ENCODE measurements at regions not wholly inside any gene's neighbourhood (a gene's known extent, or its start where the extent isn't known, plus 50 kb on each side); places are given as distances from the start of the nearest gene placed in this dataset.
"Not testable (repeated sequence)": the region's sequence is repeated elsewhere in the genome, so short reads cannot be mapped to it uniquely, and the experiment has no call there.

DNA sequence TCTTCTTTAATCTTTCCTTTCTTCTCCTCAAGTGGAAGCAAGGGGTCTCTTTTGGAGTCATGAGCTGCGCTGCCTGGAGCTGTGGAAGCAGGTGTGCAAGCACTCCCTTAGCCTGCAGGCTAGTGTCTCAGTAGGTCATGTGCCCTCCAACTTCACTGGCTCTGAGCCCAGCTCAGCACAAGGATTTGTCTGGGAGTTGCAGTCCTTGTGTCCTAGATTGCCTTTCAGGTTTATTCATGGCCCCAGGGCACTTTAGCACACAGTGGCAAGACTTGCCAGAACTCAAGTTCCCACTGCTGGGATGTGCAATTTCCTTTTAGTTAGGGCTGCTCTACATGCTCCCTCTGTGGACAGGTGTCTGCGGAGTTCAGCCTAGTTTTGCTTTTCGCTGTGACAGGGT lies 211.7 kb downstream of the LIG4 start:
- DNase-seq (ENCODE audit: low read depth in 2 of 2), result no peak

DNA sequence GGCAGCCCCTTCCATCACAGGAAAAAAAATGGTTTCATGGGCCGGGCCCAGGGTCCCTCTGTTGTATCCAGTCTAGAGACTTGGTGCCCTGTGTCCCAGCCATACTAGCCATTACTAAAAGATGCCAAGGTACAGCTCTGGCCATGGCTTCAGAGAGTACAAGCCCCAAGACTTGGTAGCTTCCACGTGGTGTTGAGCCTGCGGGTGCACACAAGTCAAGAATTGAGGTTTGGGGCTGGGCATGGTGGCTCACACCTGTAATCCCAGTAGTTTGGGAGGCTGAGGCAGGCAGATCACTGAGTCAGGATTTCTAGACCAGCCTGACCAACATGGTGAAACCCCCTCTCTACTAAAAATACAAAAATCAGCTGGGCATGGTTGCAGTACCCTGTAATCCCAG lies 214.3 kb downstream of the LIG4 start:
- DNase-seq (ENCODE audit: low read depth in 2 of 2), result no peak

DNA sequence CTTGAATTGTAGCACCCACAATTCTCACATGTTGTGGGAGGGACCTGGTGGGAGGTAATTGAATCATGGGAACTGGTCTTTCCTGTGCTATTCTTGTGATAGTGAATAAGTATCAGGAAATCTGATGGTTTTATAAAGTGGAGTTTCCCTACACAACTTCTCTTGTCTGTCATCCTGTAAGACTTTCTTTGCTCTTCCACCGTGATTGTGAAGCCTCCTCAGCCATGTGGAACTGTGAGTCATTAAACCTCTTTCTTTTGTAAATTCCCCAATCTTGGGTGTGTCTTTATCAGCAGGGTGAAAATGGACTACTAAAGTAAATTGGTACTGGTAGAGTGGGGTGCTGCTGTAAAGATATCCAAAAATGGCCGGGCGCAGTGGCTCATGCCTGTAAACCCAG lies 215.6 kb downstream of the LIG4 start:
- no peak for DNase-seq (ENCODE audit: low read depth in 2 of 2)

DNA sequence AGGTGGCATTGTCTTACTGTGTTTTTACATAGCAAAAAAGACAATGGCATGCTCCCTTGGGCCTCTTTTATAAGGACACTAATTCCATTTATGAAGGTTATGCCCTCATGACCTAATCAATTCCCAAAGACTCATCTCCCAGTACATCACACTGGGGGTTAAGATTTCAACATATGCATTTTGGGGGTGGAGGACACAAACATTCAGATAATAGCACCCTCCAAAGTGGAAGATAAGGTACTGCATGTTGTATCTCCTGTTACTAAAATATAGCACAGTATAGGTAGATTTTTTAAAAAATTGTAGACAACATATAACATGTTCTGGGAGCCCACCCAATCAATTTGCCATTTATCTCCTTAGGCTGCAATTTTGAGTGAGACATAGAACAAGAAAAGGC lies 221.2 kb downstream of the LIG4 start:
- no peak for DNase-seq (ENCODE audit: low read depth in 2 of 2)

DNA sequence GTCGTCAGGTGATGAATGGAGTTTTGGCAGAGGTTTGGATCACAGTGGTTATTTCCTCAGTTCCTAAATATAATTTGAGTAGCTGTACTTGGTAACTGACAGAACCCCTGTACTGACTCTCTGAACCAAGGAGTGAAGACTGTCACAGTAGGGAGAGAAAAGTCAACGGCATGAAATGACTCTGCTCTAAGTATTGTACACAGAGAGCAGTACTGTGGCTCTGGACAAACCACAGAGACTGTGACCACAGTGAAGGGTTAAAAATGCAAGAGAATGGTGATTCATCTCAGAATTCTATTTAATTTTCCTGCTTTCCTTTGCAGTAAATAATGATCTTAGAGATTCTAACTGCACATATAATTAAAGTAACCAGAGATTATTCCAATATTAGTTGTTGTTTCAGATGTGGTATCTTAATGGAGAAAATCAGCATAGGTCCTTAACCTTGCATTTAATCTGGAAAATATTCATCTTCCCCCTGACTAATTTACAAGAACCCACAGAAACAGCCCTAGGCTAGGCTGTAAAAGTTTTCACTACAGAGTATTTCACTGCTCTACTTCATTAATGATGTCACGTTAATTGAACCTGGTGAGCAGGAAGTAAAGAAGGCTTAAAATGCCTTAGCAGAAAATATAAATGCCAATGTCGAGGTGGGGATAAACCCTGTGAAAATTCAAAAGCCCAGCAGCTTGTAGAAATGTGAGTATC lies 221.9 kb downstream of the LIG4 start:
- DNase-seq (ENCODE audit: low read depth in 2 of 2), result no peak

DNA sequence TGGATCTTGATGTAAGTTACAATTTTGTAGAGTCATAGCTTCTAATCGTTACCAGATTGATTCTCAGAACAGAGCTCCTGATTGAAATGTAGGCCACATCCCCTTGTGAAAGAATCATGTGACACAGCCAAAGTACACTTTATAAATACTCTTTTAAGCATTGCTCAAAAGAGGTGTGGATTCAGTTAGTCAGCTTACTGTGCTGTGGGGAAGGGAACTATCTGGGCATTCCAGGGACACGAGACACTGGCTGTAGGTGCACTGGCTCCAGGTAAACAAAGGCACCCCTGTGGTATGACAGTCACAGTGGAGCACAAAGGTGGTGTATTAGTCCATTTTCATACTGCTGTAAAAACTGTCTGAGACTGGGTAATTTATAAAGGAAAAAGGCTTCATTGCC lies 222.8 kb downstream of the LIG4 start:
- DNase-seq (ENCODE audit: low read depth in 2 of 2), result no peak

GRCh38 chr13:107977071-107977574 lies 238.2 kb downstream of the LIG4 start:
- DNase-seq (ENCODE audit: low read depth in 2 of 2), result no peak

GRCh38 chr13:107976628-107977027 lies 238.7 kb downstream of the LIG4 start:
- DNase-seq (ENCODE audit: low read depth in 2 of 2), result no peak

- DNase-seq (ENCODE audit: low read depth in 2 of 2), result no peak
Observed at GRCh38 chr13:107974409-107974808, 240.9 kb downstream of the LIG4 start.

DNA sequence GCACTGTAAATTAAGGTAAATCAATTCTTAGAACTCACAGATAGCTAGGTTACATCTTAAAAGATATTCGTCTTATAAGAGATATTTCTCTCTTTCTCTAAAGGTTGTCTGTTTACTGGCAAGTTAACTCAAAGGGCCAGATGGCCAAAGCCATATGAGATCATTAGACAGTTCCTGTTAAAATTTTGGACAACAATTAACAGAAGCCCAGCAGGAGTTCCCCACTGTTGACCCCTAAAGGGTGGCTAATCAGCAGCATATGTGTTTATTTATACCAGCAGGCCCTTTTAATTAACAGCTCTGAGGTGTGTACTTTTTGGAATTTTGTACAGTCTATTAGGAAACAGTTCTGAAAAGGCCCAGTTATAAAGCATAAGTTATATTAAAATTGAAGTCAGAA lies 245.8 kb downstream of the LIG4 start:
- no peak for DNase-seq (ENCODE audit: low read depth in 2 of 2)

GRCh38 chr13:107968470-107968869 lies 246.9 kb downstream of the LIG4 start:
- no peak for DNase-seq (ENCODE audit: low read depth in 2 of 2)

GRCh38 chr13:107964395-107964794 lies 250.9 kb downstream of the LIG4 start:
- no peak for DNase-seq (ENCODE audit: low read depth in 2 of 2)

DNA sequence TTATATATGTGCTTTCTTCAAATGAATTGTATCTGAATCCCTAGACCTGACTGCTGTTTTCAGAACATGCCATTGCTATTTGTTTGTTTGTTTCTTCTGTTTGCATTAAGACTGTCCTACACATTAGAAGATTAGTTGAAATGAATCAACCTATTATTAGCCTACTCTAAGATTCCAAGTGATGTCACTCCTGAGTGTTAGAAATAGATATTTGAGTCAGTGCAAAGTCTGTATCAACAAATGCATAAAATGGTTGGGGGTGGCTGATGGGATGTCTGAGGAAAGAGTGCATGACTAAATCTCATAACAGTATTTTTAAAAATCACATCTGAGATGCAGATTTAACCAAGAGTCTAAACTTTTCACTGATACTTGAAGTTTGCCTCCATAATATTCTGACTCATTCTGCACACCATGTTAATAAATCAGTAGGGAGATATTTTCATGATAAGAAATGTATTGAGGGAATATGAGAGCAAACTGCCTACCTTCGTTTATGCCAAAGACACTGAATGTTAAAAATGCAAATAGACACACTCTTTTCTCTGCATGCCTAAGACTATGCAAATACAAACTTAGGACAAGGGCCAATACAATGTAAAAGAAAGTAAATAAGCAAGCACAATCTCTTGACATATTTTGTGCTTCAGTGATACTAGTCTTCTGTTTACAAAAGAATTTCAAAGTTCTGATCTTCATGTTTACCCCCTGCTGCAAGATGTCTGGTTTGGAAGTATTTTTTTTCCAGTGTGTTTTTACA lies 253.3 kb downstream of the LIG4 start:
- DNase-seq (ENCODE audit: low read depth in 2 of 2), result no peak

DNA sequence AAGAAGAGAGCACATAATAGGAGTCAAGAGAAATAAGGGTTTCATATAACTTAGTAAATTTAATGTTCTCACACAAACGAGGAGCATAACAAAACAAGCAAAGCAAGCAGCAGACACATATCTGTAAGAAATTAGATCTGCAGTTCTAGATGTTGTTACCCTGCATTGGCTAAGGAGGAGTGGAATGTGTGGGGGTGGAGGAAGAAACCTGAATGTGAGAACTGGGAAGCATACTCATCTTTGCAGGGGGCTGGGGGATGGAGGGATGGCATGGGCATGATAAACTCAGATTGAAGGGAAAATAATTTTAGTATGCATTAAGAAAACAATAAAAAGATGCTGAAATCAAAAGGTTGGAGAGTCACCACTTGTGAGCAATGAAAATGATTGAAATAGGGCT lies 255.0 kb downstream of the LIG4 start:
- DNase-seq (ENCODE audit: low read depth in 2 of 2), result no peak

GRCh38 chr13:107956889-107957288 lies 258.4 kb downstream of the LIG4 start:
- DNase-seq (ENCODE audit: low read depth in 2 of 2), result no peak

DNA sequence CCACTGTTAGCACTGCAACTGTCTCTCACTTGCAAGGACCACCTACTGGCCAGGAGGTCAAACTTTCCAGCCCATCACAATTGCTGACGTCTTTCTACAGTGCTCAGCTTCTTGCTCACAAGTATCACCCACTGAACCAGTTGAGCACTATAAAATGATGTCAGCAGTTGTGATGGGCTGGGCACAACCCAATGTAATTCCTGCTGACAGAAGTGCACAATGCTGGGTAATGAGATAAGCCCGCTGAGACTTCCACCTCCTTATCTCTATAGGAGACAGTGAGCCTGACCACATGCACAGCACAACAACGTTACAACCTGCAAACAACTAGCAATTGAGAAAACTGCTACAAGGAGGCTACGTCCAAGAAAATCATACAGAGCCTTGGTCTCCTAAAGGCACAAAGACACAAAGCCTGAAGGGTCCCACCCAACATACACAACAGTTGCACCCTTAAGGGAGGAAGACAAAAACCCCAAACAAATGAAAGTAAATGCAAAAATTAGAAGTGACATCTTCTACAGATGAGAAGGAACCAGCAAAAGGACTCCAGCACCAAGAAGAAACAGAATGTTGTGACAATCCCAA lies 273.2 kb downstream of the LIG4 start:
- DNase-seq (ENCODE audit: low read depth in 2 of 2), result no peak

DNA sequence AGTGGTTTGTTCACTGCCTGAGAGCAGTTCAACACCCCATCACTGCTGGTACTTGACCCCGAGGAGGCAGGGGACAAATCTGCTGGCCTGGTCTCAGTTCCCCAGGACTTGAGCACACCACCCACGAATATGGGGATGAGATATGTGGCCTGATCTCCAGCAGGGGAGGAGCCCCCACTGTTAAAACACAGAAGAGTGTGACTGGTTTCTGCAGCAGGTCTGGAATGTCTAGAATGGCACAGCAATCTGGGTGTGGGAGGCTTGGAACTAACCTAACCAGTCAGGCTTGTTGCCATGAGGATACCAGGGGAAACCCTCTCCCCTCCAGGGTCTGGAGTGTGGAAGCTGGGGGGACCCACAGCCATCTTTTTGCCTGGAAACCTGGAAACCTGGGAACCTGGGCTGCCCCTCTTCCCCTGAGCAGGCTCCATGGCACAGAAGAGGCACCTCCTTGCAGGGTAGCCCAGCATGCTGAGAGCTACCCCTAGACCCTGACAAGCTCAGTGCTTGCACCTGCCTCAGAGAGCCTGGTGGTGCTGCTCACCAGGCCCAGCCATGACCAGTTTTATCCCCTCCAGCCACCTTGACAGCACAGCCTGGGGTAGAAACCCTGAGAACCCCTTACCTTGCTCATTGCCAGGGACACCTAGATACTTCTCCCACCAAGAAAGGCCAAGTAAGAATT lies 273.8 kb downstream of the LIG4 start:
- DNase-seq (ENCODE audit: low read depth in 2 of 2), result no peak

- no peak for DNase-seq (ENCODE audit: low read depth in 2 of 2)
Observed at GRCh38 chr13:107937848-107938247, 277.5 kb downstream of the LIG4 start.

- DNase-seq (ENCODE audit: low read depth in 2 of 2), result no peak
Observed at GRCh38 chr13:107931056-107931455, 284.3 kb downstream of the LIG4 start.

GRCh38 chr13:107928762-107929161 lies 286.6 kb downstream of the LIG4 start:
- no peak for DNase-seq (ENCODE audit: low read depth in 2 of 2)

GRCh38 chr13:107927557-107927956 lies 287.8 kb downstream of the LIG4 start:
- DNase-seq (ENCODE audit: low read depth in 2 of 2), result no peak

GRCh38 chr13:107926515-107926914 lies 288.8 kb downstream of the LIG4 start:
- not testable (repeated sequence) for DNase-seq (ENCODE audit: low read depth in 2 of 2)

Measured in stimulated activated CD8-positive, alpha-beta memory T cell treated with anti-CD3 and anti-CD28 coated beads, Interleukin-7, amount 100 ng/mL, for 4 hours (primary cell).